ENCODE measurements at regions not wholly inside any gene's neighbourhood (a gene's known extent, or its start where the extent isn't known, plus 50 kb on each side); places are given as distances from the start of the nearest gene placed in this dataset.

GRCh38 chr10:126846959-126847358, 58.3 kb upstream of the DOCK1 start:
- TF ChIP-seq POLR2A (IDR thresholded peaks at IDR 0.05) (no peak), CTCF (IDR thresholded peaks at IDR 0.05) (no peak)

All from prostate gland (tissue), 2 donors.